SK-N-SH (cell line): ENCODE measurements at regions not wholly inside any gene's neighbourhood (a gene's known extent, or its start where the extent isn't known, plus 50 kb on each side); places are given as distances from the start of the nearest gene placed in this dataset.

ENCODE experiments used
- CTCF ChIA-PET: fragments of 300-600, 350-600 bp; formaldehyde crosslinking; extraction: SDS; loops from one replicate; lab custom pipeline; 2021; lab: Yijun Ruan, JAX
- POLR2A ChIA-PET: fragments of 350-600 bp; sonication (Branson Sonifier 250); formaldehyde crosslinking; extraction: SDS; loops from one replicate; lab custom pipeline; 2020; ENCODE audit warnings: antibody characterized with exemption, inconsistent platforms; lab: Yijun Ruan, JAX
- DNase-seq: peaks from one replicate; pipeline ENCODE4 v3.0.0; 2012
- H2AFZ ChIP-seq: fragments of 200-600 bp; sonication (generic); 2 replicates; pipeline ENCODE4 v1.8.1; 2016; ENCODE audit warnings: antibody characterized with exemption, mild to moderate bottlenecking, low read depth
- H3F3A ChIP-seq: fragments of 200-600 bp; sonication (generic); replicated peaks from 2 replicates; pipeline ENCODE3; 2016; ENCODE audit warnings: antibody characterized with exemption, mild to moderate bottlenecking; ENCODE audit not compliant: insufficient read depth
- H3K27ac ChIP-seq, 2 experiments: fragments of 200-500 bp in 1 of 2; fragments of 200-600 bp in 1 of 2; sonication (Bioruptor generic) in 1 of 2; sonication (generic), shearing (Covaris generic) in 1 of 2; 2 replicates each; pipeline versions ENCODE4 v1.5.1 to v1.6.1; 2014 to 2016; ENCODE audit warnings: low read depth in 2 of 2, inconsistent platforms in 1 of 2, low read length in 1 of 2, mild to moderate bottlenecking in 1 of 2, mixed read lengths in 1 of 2
- H3K27me3 ChIP-seq: fragments of 200-600 bp; sonication (generic), shearing (Covaris generic); 2 replicates; pipeline ENCODE4 v1.6.1; 2016; ENCODE audit warnings: mixed run types; ENCODE audit not compliant: insufficient read depth
- H3K36me3 ChIP-seq, 2 experiments: fragments of 200-500 bp in 1 of 2; fragments of 200-600 bp in 1 of 2; sonication (Bioruptor generic) in 1 of 2; sonication (generic) in 1 of 2; replicated peaks in 1 of 2; 2 replicates each; pipeline versions ENCODE3 to v1.5.1; 2014 to 2016; ENCODE audit warnings: low read length in 1 of 2, mild to moderate bottlenecking in 1 of 2; ENCODE audit not compliant: insufficient read depth in 2 of 2, control insufficient read depth in 1 of 2
- H3K4me1 ChIP-seq, 2 experiments: fragments of 200-500 bp in 1 of 2; fragments of 200-600 bp in 1 of 2; sonication (Bioruptor generic) in 1 of 2; sonication (generic), shearing (Covaris generic) in 1 of 2; 2 replicates each; pipeline versions ENCODE4 v1.5.1 to v1.6.1; 2014 to 2016; ENCODE audit warnings: low read depth in 1 of 2, low read length in 1 of 2, mixed run types in 1 of 2; ENCODE audit not compliant: insufficient read depth in 2 of 2, control insufficient read depth in 1 of 2
- H3K4me2 ChIP-seq: fragments of 200-600 bp; sonication (generic), shearing (Covaris generic); 2 replicates; pipeline ENCODE4 v1.6.1; 2017; ENCODE audit warnings: mixed run types
- H3K4me3 ChIP-seq, 2 experiments: fragments of 200-500 bp in 1 of 2; fragments of 200-600 bp in 1 of 2; sonication (Bioruptor generic) in 1 of 2; sonication (generic), shearing (Covaris generic) in 1 of 2; 2 replicates each; pipeline versions ENCODE4 v1.5.1 to v1.8.1; 2014 to 2016; ENCODE audit warnings: low read depth in 2 of 2, inconsistent platforms in 1 of 2, low read length in 1 of 2, mild to moderate bottlenecking in 1 of 2, mixed read lengths in 1 of 2, moderate library complexity in 1 of 2
- H3K79me2 ChIP-seq: fragments of 200-600 bp; sonication (generic); 2 replicates; pipeline ENCODE4 v1.8.1; 2017; ENCODE audit warnings: mild to moderate bottlenecking; ENCODE audit not compliant: insufficient read depth
- H3K9ac ChIP-seq: fragments of 200-600 bp; sonication (generic); 2 replicates; pipeline ENCODE4 v1.6.1; 2017; ENCODE audit warnings: mixed run types
- H3K9me2 ChIP-seq: fragments of 200-600 bp; sonication (generic); 2 replicates; pipeline ENCODE4 v1.6.1; 2017; ENCODE audit warnings: mixed run types
- H3K9me3 ChIP-seq: fragments of 200-600 bp; sonication (generic); 2 replicates; pipeline ENCODE4 v1.6.1; 2017; ENCODE audit warnings: mixed run types, mild to moderate bottlenecking, moderate library complexity
- H4K20me1 ChIP-seq: fragments of 200-600 bp; sonication (generic); 2 replicates; pipeline ENCODE4 v1.6.1; 2017; ENCODE audit warnings: mild to moderate bottlenecking, mixed run types; ENCODE audit not compliant: insufficient read depth
- CHD2 ChIP-seq: fragments of 150-350 bp; IDR thresholded peaks from 2 replicates; pipeline ENCODE4 v1.6.1; 2018; ENCODE audit warnings: low read length; ENCODE audit not compliant: partially characterized antibody
- CTCF ChIP-seq: fragments of 200-600 bp; sonication (generic); IDR thresholded peaks from 2 replicates; pipeline ENCODE4 v1.6.1; 2017; ENCODE audit warnings: antibody characterized with exemption, mild to moderate bottlenecking, moderate library complexity
- ELF1 ChIP-seq: IDR thresholded peaks from 2 replicates; pipeline ENCODE4 v1.4.0; 2012
- JUND ChIP-seq: IDR thresholded peaks from 2 replicates; pipeline ENCODE4 v1.4.0; 2012
- MAX ChIP-seq: IDR thresholded peaks from 2 replicates; pipeline ENCODE4 v1.4.0; 2012; ENCODE audit warnings: low read depth
- MXI1 ChIP-seq: IDR thresholded peaks from 2 replicates; pipeline ENCODE4 v1.6.1; 2012; ENCODE audit warnings: mild to moderate bottlenecking, low read depth, low read length, improper control_type of control experiment
- NFIC ChIP-seq: IDR thresholded peaks from 2 replicates; pipeline ENCODE4 v1.4.0; 2012; ENCODE audit warnings: borderline replicate concordance
- RAD21 ChIP-seq: IDR thresholded peaks from 2 replicates; pipeline ENCODE4 v1.6.1; 2012; ENCODE audit warnings: mild to moderate bottlenecking, low read length
- RCOR1 ChIP-seq: fragments of 150-350 bp; IDR thresholded peaks from 2 replicates; pipeline ENCODE4 v1.6.1; 2017; ENCODE audit warnings: antibody characterized with exemption, low read length
- RFX5 ChIP-seq: IDR thresholded peaks from 2 replicates; pipeline ENCODE4 v1.6.1; 2012; ENCODE audit warnings: mild to moderate bottlenecking, improper control_type of control experiment, low read length
- RXRA ChIP-seq: IDR thresholded peaks from 2 replicates; pipeline ENCODE4 v1.4.0; 2012; ENCODE audit warnings: low read depth, mild to moderate bottlenecking, borderline replicate concordance
- SMC3 ChIP-seq: IDR thresholded peaks from 2 replicates; pipeline ENCODE4 v1.6.1; 2012; ENCODE audit warnings: low read depth, low read length, improper control_type of control experiment
- TCF12 ChIP-seq: IDR thresholded peaks from 2 replicates; pipeline ENCODE4 v1.4.0; 2012
- WGBS: methylation state at CpG from one replicate; pipeline ENCODE4 v1.1.6; 2017; ENCODE audit warnings: low lambda C conversion rate; 5-methylcytosine and 5-hydroxymethylcytosine counted together

DNA sequence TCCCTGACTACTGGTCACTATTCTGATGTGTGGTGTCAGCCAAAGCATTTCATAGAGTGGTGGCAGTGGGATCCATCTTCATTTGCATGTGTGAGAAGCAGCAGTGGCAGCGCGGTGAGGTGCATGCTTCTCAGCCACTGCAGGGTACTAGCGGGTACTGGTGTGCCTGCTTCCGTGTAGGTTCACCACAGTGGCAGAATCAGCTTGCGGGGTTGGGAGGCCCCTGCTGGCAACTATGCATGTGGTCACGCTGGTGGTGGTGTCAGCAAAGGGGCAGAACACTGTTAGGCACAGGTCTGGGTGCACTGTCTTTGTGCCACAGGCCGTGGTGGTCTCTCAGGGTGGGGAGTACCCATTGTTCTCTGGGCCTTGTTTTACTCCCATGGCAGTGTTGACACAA is 286.4 kb upstream of the TENM4 start:
- POLR2A ChIA-PET: no interaction called here
- CTCF ChIA-PET: interaction anchor here (1.2 kb wide), 1 partner anchor 10 kb away, joined by 4 read pairs; no protein-coding TSS in a partner anchor
- no peaks in the 10 kb centered on the region for H3K79me2 ChIP-seq
- no peak overlapping the region for H3K27ac ChIP-seq
- no peak overlapping the region for H3K9ac ChIP-seq
- H2AFZ ChIP-seq: no peak overlapping the region
- H3K4me3 ChIP-seq: no peak overlapping the region
- H3F3A ChIP-seq: no peaks in the 10 kb centered on the region
- H3K9me3 ChIP-seq: no peaks in the 10 kb centered on the region
- H3K9me2 ChIP-seq: no peaks in the 10 kb centered on the region
- no peaks in the 10 kb centered on the region for H3K27me3 ChIP-seq
- DNase-seq: no peak
- TF ChIP-seq CHD2 (no peak), RFX5 (no peak), CTCF (no peak), MXI1 (no peak), RXRA (no peak), ELF1 (no peak), NFIC (no peak)
- no peaks in the 10 kb centered on the region for H3K4me1 ChIP-seq
- H4K20me1 ChIP-seq: no peaks in the 10 kb centered on the region
- H3K36me3 ChIP-seq: no peaks in the 10 kb centered on the region
- no peak overlapping the region for H3K4me2 ChIP-seq
- WGBS: 60% methylated on average over 6 of the region's 7 CpGs

GRCh38 chr11:79720115-79720514 is 279.3 kb upstream of the TENM4 start:
- H3K4me2 ChIP-seq: no peak overlapping the region
- H3K4me3 ChIP-seq: no peak overlapping the region
- 20% methylated on average over 2 of the region's 2 CpGs for WGBS
- no peaks in the 10 kb centered on the region for H3K9me3 ChIP-seq
- no peaks in the 10 kb centered on the region for H3K9me2 ChIP-seq
- H3F3A ChIP-seq: no peaks in the 10 kb centered on the region
- no peak for TF ChIP-seq MAX
- TF ChIP-seq JUND: no peak
- no peak for TF ChIP-seq TCF12
- no peak for TF ChIP-seq RCOR1
- no peak for TF ChIP-seq ELF1
- H3K27ac ChIP-seq: no peak overlapping the region
- H3K27me3 ChIP-seq: no peaks in the 10 kb centered on the region
- DNase-seq: no peak
- H3K4me1 ChIP-seq: no peaks in the 10 kb centered on the region
- ChIA-PET CTCF (interaction anchor here (1.2 kb wide), 1 partner anchor 13 kb away, joined by 3 read pairs; no protein-coding TSS in a partner anchor), POLR2A (no interaction called here)
- H3K36me3 ChIP-seq: no peaks in the 10 kb centered on the region
- H4K20me1 ChIP-seq: no peaks in the 10 kb centered on the region
- H3K79me2 ChIP-seq: no peaks in the 10 kb centered on the region
- no peak overlapping the region for H2AFZ ChIP-seq
- H3K9ac ChIP-seq: no peak overlapping the region

GRCh38 chr11:79708319-79708932 is 267.6 kb upstream of the TENM4 start:
- Histone ChIP-seq H3K4me2 (no peak overlapping the region), H3K9ac (no peak overlapping the region), H3K9me2 (no peaks in the 10 kb centered on the region), H3K4me3 (no peak overlapping the region; a peak in 1 of 4 replicates), H3K4me1 (no peaks in the 10 kb centered on the region), H3K27ac (no peak overlapping the region), H4K20me1 (no peaks in the 10 kb centered on the region), H3K79me2 (no peaks in the 10 kb centered on the region), H2AFZ (no peak overlapping the region), H3K9me3 (no peaks in the 10 kb centered on the region; the same call in 1 of the 2 replicates), H3F3A (no peaks in the 10 kb centered on the region), H3K27me3 (no peaks in the 10 kb centered on the region), H3K36me3 (no peaks in the 10 kb centered on the region)
- CTCF ChIA-PET: interaction anchor here (0.5 to 1.9 kb wide), 13 partner anchors 13 to 1788 kb away, joined by 3 to 12 read pairs (median 3); no protein-coding TSS in a partner anchor
- 24% methylated on average over 9 of the region's 10 CpGs for WGBS
- DNase-seq: peak; percentile 29
- TF ChIP-seq RAD21: peak; percentile 76
- peak; percentile 55 for TF ChIP-seq CTCF
- TF ChIP-seq CHD2: no peak
- TF ChIP-seq SMC3: peak; percentile 49
- POLR2A ChIA-PET: no interaction called here
